ENCODE measurements at regions not wholly inside any gene's neighbourhood (a gene's known extent, or its start where the extent isn't known, plus 50 kb on each side); places are given as distances from the start of the nearest gene placed in this dataset.
"Not testable (repeated sequence)": the region's sequence is repeated elsewhere in the genome, so short reads cannot be mapped to it uniquely, and the experiment has no call there.

DNA sequence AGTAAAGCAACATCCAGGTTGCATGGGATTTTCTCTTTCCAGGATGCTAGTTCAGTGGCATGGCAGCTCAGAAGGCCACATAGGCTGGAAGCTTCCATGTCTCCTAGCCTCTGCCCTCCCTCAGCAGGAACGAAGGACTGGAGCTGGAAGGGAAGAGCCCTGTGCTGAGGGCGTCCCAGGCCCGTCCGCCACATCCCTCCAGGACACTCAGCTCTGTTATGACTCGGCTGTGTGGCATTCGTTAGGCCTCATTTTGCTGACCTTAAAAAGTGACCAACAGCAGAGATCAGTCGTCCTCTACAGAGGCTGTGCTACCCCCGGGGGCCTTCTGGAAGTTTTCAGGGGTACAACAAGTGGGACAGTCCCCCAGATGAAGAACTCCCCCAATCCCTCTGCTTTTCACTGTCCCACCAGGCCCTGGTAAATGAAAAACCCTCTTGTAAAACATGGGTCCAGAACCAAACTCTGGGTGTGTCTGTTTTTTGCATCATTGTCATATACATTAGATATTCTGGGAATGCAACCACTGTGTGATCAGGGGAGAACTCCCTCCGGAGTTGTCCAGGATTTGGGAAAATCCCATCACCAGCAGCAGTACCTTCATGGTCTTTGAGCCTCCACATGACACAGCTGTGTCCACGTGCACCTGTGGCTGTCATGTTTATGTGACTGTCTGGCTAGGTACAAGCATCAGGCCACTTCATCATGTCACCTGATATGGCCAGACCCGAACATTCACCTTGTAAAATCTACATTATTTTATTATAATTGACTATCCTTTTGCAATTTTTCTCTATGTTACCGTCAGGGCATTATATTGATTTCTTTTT is 149.9 kb downstream of the OR4M2 start:
- no peaks in the 10 kb centered on the region for H3K36me3 ChIP-seq
- H3K4me3 ChIP-seq: no peak overlapping the region
- no peak overlapping the region for H3K27ac ChIP-seq
- peaks cover 0 to 5% of the 10 kb centered on the region in 2 donors for H3K9me3 ChIP-seq
- no peaks in the 10 kb centered on the region for H3K4me1 ChIP-seq
- ATAC-seq: no peak
- H3K27me3 ChIP-seq: no peaks in the 10 kb centered on the region
- no peak for DNase-seq
- intact Hi-C loops (cut with DNase I): no loop called here
- TF ChIP-seq, protein P1, sequence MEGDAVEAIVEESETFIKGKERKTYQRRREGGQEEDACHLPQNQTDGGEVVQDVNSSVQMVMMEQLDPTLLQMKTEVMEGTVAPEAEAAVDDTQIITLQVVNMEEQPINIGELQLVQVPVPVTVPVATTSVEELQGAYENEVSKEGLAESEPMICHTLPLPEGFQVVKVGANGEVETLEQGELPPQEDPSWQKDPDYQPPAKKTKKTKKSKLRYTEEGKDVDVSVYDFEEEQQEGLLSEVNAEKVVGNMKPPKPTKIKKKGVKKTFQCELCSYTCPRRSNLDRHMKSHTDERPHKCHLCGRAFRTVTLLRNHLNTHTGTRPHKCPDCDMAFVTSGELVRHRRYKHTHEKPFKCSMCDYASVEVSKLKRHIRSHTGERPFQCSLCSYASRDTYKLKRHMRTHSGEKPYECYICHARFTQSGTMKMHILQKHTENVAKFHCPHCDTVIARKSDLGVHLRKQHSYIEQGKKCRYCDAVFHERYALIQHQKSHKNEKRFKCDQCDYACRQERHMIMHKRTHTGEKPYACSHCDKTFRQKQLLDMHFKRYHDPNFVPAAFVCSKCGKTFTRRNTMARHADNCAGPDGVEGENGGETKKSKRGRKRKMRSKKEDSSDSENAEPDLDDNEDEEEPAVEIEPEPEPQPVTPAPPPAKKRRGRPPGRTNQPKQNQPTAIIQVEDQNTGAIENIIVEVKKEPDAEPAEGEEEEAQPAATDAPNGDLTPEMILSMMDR (IDR thresholded peaks at IDR 0.05): no peak

DNA sequence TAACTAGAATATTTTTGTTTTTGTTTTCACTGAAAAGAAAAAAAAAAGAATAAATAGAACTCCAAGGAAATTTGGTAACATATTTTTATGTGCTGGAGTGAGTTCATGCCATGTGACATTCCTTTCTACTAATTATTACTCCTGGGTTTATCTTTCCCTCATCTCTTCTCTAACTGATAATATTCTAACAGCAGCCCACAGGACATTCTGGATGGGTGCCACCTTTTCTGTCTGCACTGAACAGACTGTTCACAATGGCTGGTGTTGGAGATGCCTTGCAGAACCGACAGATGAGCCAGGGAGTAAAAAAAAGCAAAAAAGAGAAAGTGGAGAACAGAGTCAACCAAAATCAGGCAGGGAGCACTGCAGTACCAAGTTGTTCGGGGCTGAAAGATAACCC is 151.3 kb downstream of the OR4M2 start:
- Histone ChIP-seq H3K4me3 (no peak overlapping the region), H3K4me1 (no peaks in the 10 kb centered on the region), H3K9me3 (peaks cover 0 to 5% of the 10 kb centered on the region in 2 donors), H3K36me3 (no peaks in the 10 kb centered on the region), H3K27me3 (no peaks in the 10 kb centered on the region), H3K27ac (no peak overlapping the region)
- intact Hi-C loops (cut with DNase I): no loop called here
- DNase-seq (no peak), ATAC-seq (no peak)
- TF ChIP-seq, protein P1 (IDR thresholded peaks at IDR 0.05): no peak

DNA sequence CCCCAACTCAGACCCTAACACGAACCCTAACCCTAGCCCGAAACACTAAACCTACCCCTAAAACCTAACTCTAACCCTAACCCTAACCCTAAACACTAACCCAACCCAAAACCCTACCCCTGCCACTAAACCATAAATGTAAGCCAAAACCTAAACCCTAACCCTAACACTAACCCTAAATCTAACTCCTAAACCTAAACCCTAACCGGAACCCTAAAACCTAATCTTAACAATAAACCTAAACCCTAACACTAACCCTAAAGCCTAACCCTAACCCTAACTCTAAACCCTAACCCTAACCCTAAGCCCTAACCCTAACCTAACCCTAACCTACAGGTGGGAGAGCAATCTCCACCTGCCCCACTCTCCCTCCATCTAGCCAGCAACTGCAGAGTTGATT is 152.3 kb downstream of the OR4M2 start:
- Histone ChIP-seq H3K4me1 (no peaks in the 10 kb centered on the region), H3K27me3 (no peaks in the 10 kb centered on the region), H3K27ac (no peak overlapping the region), H3K9me3 (peaks cover 0 to 5% of the 10 kb centered on the region in 2 donors), H3K36me3 (no peaks in the 10 kb centered on the region), H3K4me3 (no peak overlapping the region)
- DNase-seq (no peak), ATAC-seq (no peak)
- intact Hi-C loops (cut with DNase I): no loop called here
- TF ChIP-seq, protein P1 (IDR thresholded peaks at IDR 0.05): no peak

DNA sequence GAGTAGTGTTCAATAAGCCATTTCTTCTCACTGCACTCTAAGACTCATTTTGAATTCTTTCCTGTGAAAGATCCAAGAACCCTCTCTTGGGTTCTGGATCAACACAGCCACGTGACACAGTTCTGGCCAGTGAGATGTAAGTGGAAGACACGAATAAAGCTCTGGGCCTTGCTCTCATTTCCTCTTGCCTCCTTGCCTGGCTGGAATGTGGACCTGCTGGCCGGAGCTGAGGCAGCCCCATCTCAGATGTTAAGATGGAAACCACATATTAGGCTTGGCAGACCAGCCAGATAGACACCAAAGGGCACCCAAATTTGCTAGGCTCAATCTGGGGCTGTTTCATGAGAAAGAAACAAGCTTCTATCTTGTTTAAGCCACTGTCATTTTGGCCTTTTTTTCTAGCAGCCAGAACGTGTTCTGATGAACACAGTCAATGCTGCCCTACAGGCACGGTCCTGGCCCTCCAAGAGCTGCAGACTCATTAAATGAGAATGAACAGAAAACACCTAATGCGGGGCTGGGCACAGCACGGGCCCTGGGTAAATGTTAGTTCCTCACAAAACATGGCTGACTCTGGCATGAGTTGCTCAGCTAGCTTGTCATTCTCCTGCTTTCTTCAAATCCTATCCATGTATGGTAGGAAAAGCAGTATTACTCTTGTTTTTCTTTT is 155.1 kb downstream of the OR4M2 start:
- H3K36me3 ChIP-seq; H3K27me3 ChIP-seq; DNase-seq; H3K4me1 ChIP-seq; H3K4me3 ChIP-seq; H3K27ac ChIP-seq; H3K9me3 ChIP-seq; intact Hi-C loops (cut with DNase I); ATAC-seq: not testable (repeated sequence)

DNA sequence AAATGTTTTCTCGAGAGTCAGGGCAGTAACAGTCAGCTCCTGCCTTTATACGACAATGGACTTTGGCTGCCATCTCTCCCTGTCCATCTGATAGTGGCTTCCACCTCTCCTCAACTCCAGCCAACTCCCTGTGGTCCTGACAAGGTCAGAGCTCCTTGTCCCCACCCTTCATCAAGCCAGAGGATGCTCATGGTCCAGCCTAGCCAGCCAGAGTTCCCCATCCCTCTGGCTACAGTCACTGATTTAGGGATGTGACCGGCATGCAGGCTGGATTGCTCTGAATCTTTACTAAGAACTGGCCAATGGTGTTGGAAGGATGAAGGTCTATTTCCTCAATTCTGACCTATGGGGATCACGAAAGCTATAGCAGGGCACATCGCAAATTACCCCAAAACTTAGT is 156.1 kb downstream of the OR4M2 start:
- intact Hi-C loops (cut with DNase I): no loop called here
- H3K27me3 ChIP-seq: no peaks in the 10 kb centered on the region
- TF ChIP-seq, protein P1 (IDR thresholded peaks at IDR 0.05): no peak
- no peak overlapping the region for H3K27ac ChIP-seq
- no peak overlapping the region for H3K4me3 ChIP-seq
- peaks cover 0 to 5% of the 10 kb centered on the region in 2 donors for H3K9me3 ChIP-seq
- H3K36me3 ChIP-seq: no peaks in the 10 kb centered on the region
- DNase-seq: no peak
- no peaks in the 10 kb centered on the region for H3K4me1 ChIP-seq
- ATAC-seq: no peak

Measured in left lung (tissue), 4 donors.